GM18517 (cell line): ENCODE measurements at regions not wholly inside any gene's neighbourhood (a gene's known extent, or its start where the extent isn't known, plus 50 kb on each side); places are given as distances from the start of the nearest gene placed in this dataset.

ENCODE experiments used
- ATAC-seq: cut with Tn5 transposase; IDR thresholded peaks from one replicate; pipeline ENCODE4 v1.9.1; 2021; ENCODE audit warnings: mild to moderate bottlenecking, moderate library complexity; ENCODE audit not compliant: unreplicated experiment

DNA sequence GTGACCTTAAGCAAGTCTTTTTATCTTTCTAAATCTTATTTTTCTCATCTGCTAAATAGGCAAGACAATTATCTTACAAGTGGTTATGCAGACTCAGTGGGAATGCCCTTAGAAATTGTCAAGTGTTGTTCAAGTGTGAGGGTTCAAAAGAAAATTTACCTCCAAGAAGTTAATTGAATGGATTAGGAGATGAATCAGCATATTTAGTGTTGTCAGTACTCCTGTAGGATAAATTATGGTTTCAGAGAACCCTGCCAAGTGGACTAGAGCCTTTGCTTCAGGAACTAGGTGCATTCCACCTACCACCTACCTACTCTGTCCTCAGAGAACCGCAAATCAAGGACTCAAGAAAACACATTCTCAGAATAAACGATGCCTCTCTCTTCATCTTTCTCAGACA, 69.8 kb upstream of the KCTD1 start:
- no peak for ATAC-seq

DNA sequence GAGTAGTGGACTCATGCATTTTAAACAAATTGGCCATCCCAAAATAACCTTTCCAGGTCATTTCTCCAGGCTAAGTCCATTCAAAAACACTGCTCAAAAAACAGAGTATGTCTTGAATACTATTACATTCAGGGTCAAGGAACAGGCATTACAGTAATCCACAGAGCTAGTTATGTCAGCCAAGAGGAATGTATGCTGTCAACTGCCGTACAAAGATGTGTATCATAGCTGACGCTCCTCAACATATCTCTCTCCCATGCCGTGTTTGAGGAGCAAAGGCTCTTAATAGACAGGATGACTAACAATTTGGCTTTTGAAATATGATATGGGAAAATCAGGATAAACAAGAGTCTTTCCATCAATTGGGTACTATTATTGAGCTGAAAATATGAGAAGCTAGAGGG, 68.8 kb upstream of the KCTD1 start:
- ATAC-seq, result no peak

DNA sequence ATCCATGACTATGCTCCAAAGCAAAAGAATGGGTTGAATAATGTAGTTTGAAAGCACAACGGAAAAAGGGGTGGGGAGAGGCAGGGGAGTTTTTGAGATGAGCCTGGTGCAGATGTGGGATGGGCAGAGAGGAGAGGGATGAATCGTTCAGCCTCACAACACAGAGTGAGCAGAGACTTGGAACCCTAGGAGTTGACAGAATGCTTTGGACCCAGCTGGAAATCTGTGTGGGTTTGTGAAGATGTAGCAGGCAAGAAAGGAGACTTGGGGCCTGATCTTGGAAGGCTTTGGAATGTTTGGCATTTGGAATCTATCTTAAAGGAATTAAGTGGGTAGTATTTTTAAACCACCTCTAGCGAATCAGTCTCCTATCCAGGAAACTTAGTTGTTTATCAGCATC, 66.0 kb upstream of the KCTD1 start:
- no peak for ATAC-seq
